22Rv1 (cell line): ENCODE measurements at regions not wholly inside any gene's neighbourhood (a gene's known extent, or its start where the extent isn't known, plus 50 kb on each side); places are given as distances from the start of the nearest gene placed in this dataset.
"Not testable (repeated sequence)": the region's sequence is repeated elsewhere in the genome, so short reads cannot be mapped to it uniquely, and the experiment has no call there.

ENCODE experiments used
- H3K27ac ChIP-seq: fragments of 450-650 bp; 2 replicates; pipeline ENCODE4 v1.5.1; 2017
- ZFX ChIP-seq: fragments of 450-650 bp; IDR thresholded peaks from 2 replicates; pipeline ENCODE4 v1.6.1; 2017; ENCODE audit warnings: antibody characterized with exemption, borderline replicate concordance
- TF ChIP-seq, protein P1 (sequence below): fragments of 450-650 bp; IDR thresholded peaks from 2 replicates; pipeline ENCODE4 v1.5.1; 2017; ENCODE audit warnings: mild to moderate bottlenecking

DNA sequence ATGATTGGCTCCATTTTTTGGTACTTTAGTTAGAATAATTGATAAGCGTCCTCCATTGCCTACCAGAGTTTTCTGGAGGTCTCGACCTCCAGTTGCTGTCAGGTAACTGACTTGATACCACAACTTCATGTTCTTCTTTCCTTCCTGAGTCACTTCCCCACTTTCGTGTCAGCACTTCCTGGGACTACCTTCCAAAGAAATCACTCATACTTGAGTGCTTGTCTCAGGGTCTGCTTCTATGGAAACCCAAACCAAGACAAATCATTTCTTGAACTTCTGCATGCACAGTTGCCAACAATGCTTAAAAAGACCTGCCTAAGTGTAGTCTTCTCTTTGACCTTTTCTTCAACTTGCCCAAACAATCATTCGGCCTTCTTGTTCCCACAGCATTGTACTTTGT lies 210.3 kb upstream of the ETAA1 start:
- TF ChIP-seq, protein P1, sequence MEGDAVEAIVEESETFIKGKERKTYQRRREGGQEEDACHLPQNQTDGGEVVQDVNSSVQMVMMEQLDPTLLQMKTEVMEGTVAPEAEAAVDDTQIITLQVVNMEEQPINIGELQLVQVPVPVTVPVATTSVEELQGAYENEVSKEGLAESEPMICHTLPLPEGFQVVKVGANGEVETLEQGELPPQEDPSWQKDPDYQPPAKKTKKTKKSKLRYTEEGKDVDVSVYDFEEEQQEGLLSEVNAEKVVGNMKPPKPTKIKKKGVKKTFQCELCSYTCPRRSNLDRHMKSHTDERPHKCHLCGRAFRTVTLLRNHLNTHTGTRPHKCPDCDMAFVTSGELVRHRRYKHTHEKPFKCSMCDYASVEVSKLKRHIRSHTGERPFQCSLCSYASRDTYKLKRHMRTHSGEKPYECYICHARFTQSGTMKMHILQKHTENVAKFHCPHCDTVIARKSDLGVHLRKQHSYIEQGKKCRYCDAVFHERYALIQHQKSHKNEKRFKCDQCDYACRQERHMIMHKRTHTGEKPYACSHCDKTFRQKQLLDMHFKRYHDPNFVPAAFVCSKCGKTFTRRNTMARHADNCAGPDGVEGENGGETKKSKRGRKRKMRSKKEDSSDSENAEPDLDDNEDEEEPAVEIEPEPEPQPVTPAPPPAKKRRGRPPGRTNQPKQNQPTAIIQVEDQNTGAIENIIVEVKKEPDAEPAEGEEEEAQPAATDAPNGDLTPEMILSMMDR = no peak
- TF ChIP-seq ZFX = no peak
- no peak overlapping the region for H3K27ac ChIP-seq

GRCh38 chr2:67195327-67195726 lies 201.8 kb upstream of the ETAA1 start:
- H3K27ac ChIP-seq = not testable (repeated sequence)

DNA sequence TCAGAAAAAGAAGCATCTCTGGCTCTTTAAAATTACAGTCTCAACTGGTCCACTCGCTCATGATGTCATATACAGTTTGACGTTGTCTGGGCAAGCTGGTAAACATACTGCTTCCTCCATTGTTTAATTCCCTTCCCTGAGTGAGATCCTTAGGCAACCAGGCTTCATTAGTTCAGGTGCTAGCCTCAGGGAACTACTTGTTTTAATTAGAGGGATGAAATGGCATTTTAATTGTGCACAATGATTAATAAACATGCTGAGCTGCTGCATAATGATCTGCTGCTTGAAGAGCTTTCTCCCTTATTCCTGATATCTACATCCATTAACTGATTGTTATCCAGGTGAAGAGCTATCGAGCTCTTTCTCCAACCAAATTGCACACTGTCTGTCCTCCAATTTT lies 195.6 kb upstream of the ETAA1 start:
- no peak overlapping the region for H3K27ac ChIP-seq
- TF ChIP-seq, protein P1 = no peak
- no peak for TF ChIP-seq ZFX

- no peak overlapping the region for H3K27ac ChIP-seq
- TF ChIP-seq, protein P1 = no peak
- TF ChIP-seq ZFX = no peak
These were observed 192.8 kb upstream of the ETAA1 start for GRCh38 chr2:67204349-67204748.

- TF ChIP-seq, protein P1 = no peak
- TF ChIP-seq ZFX = no peak
- no peak overlapping the region for H3K27ac ChIP-seq
These were observed 188.1 kb upstream of the ETAA1 start for GRCh38 chr2:67208887-67209500.

DNA sequence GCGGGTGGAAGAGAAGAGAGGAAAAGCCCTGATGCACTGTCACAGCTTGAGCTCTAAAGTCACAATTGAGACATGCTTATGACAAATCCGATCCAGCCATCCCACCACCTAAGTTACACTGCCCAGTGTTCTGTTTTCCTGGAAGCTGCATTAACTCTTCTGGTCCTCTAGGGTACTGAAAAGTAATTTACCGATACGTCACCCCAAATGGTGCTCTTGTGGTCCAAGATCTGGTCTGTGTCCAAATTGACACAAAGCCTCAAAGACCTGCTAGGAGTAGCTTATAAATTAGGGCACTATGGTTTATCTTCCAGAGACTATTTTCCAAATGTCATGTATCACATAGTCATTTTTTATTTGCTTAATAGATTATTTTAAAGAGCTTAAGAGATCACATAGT lies 186.7 kb upstream of the ETAA1 start:
- no peak for TF ChIP-seq ZFX
- TF ChIP-seq, protein P1 = no peak; the same call in 1 of the 2 replicates
- no peak overlapping the region for H3K27ac ChIP-seq

DNA sequence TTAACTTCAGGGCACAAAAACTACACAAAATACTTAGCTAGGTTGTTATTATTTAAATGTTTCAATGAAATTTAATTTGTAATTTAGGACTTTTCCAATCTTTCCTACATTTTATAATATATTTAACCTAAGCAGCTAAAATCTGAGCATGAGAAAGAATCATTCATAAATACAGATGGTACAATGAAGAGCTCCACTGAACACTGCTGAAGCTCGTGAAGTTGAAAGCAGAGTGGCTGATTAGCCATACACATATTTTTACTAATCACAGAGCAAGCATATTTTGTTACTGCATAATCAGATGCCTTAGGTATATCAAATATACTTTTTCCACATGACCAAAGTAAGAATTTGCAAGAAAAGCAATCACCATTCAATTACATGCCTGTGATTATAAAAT lies 184.9 kb upstream of the ETAA1 start:
- no peak overlapping the region for H3K27ac ChIP-seq
- TF ChIP-seq, protein P1 = no peak
- no peak for TF ChIP-seq ZFX

- no peak overlapping the region for H3K27ac ChIP-seq
- TF ChIP-seq ZFX = no peak
- TF ChIP-seq, protein P1 = no peak
These were observed 183.9 kb upstream of the ETAA1 start for GRCh38 chr2:67213270-67213670.
